Stomach (tissue), 4 donors: ENCODE measurements at regions not wholly inside any gene's neighbourhood (a gene's known extent, or its start where the extent isn't known, plus 50 kb on each side); places are given as distances from the start of the nearest gene placed in this dataset.

Experiments used
- EP300 ChIP-seq: sonication (generic); formaldehyde crosslinking; IDR thresholded peaks from one replicate; pipeline ENCODE4 v1.6.1; 2017; ENCODE audit warnings: antibody characterized with exemption
- POLR2A ChIP-seq, 4 donors: fragments of 450-650 bp; IDR thresholded peaks; one replicate each; pipeline ENCODE4 v1.6.1; 2016; ENCODE audit warnings: antibody characterized with exemption in 4 of 4, control low read depth in 2 of 4, mild to moderate bottlenecking in 1 of 4, moderate library complexity in 1 of 4
- POLR2AphosphoS5 ChIP-seq, 3 donors: sonication (generic); formaldehyde crosslinking; IDR thresholded peaks; one replicate each; pipeline ENCODE4 v1.6.1; 2016; ENCODE audit warnings: antibody characterized with exemption in 3 of 3
- TF ChIP-seq, protein P1 (sequence below), 7 experiments: fragments of 450-650 bp in 4 of 7; fragments of 200-600 bp in 3 of 7; sonication (generic) in 3 of 7; IDR thresholded peaks; one replicate each; pipeline ENCODE4 v1.5.1; 2016 to 2019; ENCODE audit warnings: antibody characterized with exemption in 7 of 7, control low read depth in 2 of 7, mild to moderate bottlenecking in 1 of 7

DNA sequence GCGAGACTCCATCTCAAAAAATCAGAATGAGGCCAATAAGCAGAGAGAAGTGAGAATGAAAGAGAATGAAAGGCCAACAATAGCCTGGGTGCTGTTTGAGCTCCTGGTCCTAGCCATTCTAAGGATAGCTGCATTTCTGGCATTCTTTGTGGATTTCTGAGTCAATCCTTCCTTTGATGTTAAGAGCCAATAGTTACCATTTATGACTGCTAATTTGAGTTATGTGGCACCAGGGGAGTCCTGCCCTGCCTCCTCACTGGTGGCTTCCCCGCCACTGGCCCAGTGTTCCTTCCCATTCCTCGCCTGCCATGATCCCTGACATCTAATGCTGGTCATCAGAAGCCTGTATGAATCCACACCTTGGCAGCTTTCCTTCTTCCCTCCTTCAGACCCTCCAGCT is 991.2 kb downstream of the UQCRFS1 start:
- TF ChIP-seq, protein P1, sequence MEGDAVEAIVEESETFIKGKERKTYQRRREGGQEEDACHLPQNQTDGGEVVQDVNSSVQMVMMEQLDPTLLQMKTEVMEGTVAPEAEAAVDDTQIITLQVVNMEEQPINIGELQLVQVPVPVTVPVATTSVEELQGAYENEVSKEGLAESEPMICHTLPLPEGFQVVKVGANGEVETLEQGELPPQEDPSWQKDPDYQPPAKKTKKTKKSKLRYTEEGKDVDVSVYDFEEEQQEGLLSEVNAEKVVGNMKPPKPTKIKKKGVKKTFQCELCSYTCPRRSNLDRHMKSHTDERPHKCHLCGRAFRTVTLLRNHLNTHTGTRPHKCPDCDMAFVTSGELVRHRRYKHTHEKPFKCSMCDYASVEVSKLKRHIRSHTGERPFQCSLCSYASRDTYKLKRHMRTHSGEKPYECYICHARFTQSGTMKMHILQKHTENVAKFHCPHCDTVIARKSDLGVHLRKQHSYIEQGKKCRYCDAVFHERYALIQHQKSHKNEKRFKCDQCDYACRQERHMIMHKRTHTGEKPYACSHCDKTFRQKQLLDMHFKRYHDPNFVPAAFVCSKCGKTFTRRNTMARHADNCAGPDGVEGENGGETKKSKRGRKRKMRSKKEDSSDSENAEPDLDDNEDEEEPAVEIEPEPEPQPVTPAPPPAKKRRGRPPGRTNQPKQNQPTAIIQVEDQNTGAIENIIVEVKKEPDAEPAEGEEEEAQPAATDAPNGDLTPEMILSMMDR (IDR thresholded peaks at IDR 0.05), result no peak
- TF ChIP-seq POLR2AphosphoS5 (IDR thresholded peaks at IDR 0.05), result no peak
- TF ChIP-seq POLR2A (IDR thresholded peaks at IDR 0.05), result no peak
- TF ChIP-seq EP300, result no peak
